ENCODE measurements at regions not wholly inside any gene's neighbourhood (a gene's known extent, or its start where the extent isn't known, plus 50 kb on each side); places are given as distances from the start of the nearest gene placed in this dataset.

DNA sequence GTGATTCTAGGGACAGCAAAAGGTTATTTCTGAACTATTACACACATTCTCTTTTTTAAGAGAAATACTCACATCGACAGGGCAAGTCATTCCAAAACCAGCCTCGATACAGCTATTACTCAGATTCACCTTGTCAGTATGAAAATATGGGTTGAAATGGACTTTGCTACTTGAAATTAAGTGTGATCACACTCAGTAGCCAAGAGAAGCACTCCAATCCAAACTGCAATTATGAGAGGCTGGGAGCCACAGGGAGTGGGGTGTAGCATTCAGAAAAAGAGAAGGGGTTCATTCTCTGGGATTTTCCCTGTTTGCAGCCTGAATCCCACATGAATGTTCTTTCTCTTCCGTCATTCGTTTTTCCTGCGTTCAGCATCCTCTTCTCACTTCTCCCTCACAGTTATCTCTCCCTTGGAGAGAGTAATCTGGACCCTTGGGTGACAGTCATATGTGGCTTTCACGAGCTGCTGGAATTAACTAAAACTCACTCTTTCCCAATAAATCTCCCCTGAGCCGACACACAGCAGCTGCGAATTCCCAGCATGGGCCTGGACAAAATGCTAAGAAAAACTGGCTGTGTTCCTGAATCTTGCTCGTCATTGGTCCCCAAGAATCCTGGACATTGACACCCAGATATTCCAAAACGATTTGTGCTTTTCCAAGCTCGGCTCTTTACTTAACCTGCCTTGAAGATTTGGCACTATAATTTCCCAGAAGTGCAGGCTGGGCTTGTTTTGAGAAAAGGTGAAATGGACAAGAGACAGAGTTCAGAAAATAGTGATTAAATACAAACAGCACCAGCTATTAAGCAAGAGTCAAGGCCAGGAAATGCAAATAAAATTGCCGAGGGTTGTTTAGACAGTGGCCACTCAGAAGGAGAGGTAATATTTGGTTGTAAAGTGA, 199.5 kb upstream of the PLEKHG7 start:
- H3K4me1 Mint-ChIP-seq: peaks cover 32% of the 10 kb centered on the region
- H3K36me3 Mint-ChIP-seq: peaks cover 12% of the 10 kb centered on the region
- no peaks in the 10 kb centered on the region for H3K27me3 Mint-ChIP-seq
- H3K9me3 Mint-ChIP-seq: no peaks in the 10 kb centered on the region
- ATAC-seq: peak; percentile 78
- no peak overlapping the region for H3K27ac Mint-ChIP-seq
- H3K4me3 Mint-ChIP-seq: peak overlapping the region; percentile 72

DNA sequence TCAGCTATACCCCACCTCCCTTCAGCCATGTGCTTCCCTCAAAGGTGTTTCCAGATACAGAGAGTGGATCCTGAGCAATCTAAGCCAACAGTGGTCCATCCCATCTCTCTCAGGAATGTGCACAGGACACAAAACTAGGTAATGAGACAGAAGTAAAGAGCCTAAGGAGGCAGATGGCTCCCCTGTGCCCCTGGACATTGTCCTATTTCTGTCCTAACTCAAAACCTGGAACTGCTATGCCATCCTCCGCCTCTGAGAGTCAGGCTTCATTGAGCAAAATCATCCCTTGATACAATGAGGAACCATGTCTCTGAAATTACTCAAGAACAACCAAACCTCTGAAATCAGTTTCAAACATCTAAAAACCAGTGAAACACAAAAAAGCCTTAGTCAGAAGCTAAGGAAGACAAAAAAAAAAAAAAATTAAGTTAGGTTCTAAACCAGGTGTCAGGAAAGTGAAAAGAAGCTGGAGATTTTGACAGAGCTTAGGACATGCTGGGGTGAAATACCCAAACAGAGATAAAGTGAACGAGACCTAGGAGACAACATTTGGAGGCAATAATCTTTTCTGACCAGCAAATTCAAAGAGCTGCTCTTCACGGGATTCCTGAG, 200.3 kb upstream of the PLEKHG7 start:
- peak; percentile 76 for ATAC-seq
- peaks cover 27% of the 10 kb centered on the region for H3K4me1 Mint-ChIP-seq

DNA sequence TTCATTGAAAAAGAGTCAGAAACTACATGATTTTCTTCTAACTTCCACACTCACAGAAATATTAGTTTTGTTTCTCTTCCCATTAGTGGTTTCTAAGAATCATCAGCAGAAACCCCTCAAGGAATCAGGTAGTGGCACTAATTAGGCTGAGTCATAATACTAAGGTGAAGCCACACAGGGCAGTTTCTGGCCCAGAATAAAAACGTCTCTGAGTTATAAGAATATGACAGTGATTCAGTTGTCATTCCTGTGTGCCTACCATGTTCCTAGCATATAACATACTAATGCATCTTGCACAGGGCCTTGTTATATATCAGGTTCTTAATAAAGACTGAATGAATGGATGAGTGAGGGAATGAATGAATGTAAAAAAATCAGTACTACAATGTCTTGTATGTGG, 206.0 kb upstream of the PLEKHG7 start:
- H3K4me3 Mint-ChIP-seq: no peak overlapping the region
- peaks cover under 1% of the 10 kb centered on the region for H3K9me3 Mint-ChIP-seq
- no peaks in the 10 kb centered on the region for H3K27me3 Mint-ChIP-seq
- peak; percentile 76 for ATAC-seq
- H3K36me3 Mint-ChIP-seq: peaks cover 8% of the 10 kb centered on the region
- peak overlapping the region; percentile 91 for H3K27ac Mint-ChIP-seq
- peaks cover 46% of the 10 kb centered on the region for H3K4me1 Mint-ChIP-seq

More for the DNA sequence above, 200.3 kb upstream of the PLEKHG7 start:
- H3K9me3 Mint-ChIP-seq: no peaks in the 10 kb centered on the region
- peak overlapping the region; percentile 72 for H3K4me3 Mint-ChIP-seq
- H3K27me3 Mint-ChIP-seq: no peaks in the 10 kb centered on the region
- peaks cover 7% of the 10 kb centered on the region for H3K36me3 Mint-ChIP-seq
- H3K27ac Mint-ChIP-seq: no peak overlapping the region

- no peaks in the 10 kb centered on the region for H3K27me3 Mint-ChIP-seq
- no peak for ATAC-seq
- H3K4me3 Mint-ChIP-seq: no peak overlapping the region
- peaks cover 15% of the 10 kb centered on the region for H3K36me3 Mint-ChIP-seq
- H3K4me1 Mint-ChIP-seq: peaks cover 50% of the 10 kb centered on the region
- peak overlapping the region; percentile 91 for H3K27ac Mint-ChIP-seq
- H3K9me3 Mint-ChIP-seq: peaks cover 6% of the 10 kb centered on the region
Measured at GRCh38 chr12:92495108-92495507, 207.7 kb upstream of the PLEKHG7 start.

- no peak overlapping the region for H3K4me3 Mint-ChIP-seq
- H3K36me3 Mint-ChIP-seq: peaks cover 15% of the 10 kb centered on the region
- no peaks in the 10 kb centered on the region for H3K27me3 Mint-ChIP-seq
- peak overlapping the region; percentile 91 for H3K27ac Mint-ChIP-seq
- peaks cover 6% of the 10 kb centered on the region for H3K9me3 Mint-ChIP-seq
- H3K4me1 Mint-ChIP-seq: peaks cover 60% of the 10 kb centered on the region
- ATAC-seq: peak; percentile 83
Measured at GRCh38 chr12:92493816-92494215, 209.0 kb upstream of the PLEKHG7 start.

DNA sequence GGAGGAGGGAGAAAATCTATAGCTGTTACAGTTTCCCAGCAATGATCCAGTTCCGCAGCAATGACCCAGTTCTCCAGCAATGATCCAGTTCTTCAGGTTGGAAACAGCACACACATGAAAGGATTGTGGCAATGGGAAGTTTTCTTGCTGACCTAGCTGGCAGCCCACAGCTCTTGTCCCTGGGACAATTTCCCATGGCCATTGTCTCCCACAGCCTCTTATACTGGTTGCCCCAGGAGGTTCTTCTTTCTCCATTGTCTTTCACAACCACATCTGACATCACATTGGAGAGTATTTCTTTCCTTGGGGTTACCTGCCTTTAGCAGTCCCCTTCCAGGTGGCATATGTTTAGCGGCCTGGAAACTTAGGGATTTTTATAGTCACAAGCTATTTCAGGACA, 209.8 kb upstream of the PLEKHG7 start:
- H3K4me1 Mint-ChIP-seq: peaks cover 66% of the 10 kb centered on the region
- peaks cover 6% of the 10 kb centered on the region for H3K9me3 Mint-ChIP-seq
- peak overlapping the region; percentile 91 for H3K27ac Mint-ChIP-seq
- no peak overlapping the region for H3K4me3 Mint-ChIP-seq
- no peak for ATAC-seq
- H3K36me3 Mint-ChIP-seq: peaks cover 15% of the 10 kb centered on the region
- no peaks in the 10 kb centered on the region for H3K27me3 Mint-ChIP-seq

DNA sequence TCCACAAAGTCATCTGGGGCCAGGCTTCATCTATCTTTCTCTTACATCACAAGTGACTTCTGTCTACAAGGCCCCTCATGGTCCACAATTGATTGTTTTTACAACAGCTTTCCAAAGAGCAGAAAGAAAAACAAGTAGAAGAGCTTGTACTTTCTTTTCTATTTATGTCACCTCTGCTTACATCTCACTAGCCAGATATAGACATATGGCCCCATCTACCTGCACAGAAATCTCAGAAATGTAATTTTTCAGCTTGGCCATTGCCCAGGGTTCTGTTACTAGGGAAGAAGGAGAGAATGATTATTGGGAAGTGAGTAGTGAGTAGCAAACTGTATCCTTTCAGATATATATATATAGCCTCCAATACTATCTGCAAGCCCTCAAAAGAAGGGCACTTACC, 210.5 kb upstream of the PLEKHG7 start:
- H3K9me3 Mint-ChIP-seq: peaks cover 6% of the 10 kb centered on the region
- H3K27ac Mint-ChIP-seq: peak overlapping the region; percentile 91
- H3K36me3 Mint-ChIP-seq: peaks cover 15% of the 10 kb centered on the region
- H3K4me1 Mint-ChIP-seq: peaks cover 67% of the 10 kb centered on the region
- H3K4me3 Mint-ChIP-seq: no peak overlapping the region
- H3K27me3 Mint-ChIP-seq: no peaks in the 10 kb centered on the region
- no peak for ATAC-seq

DNA sequence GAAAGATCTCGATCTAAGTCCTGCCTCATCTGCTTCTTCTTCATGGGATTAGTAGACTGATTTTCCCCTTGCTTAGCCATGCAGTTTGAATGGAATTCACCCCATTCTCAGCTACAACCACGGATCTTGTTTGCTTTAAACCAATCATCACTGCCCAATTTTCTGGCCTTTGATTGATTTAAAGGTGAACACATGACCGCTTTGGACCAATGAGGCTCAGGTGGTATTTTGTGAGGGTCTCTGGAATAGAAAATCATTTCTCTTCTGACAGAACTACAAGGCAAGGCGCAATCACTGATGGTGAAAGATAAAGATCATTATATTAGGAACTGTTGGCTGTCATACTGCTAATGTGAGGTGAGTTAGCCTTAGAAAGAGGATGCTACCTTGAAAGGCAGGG, 213.0 kb upstream of the PLEKHG7 start:
- H3K27ac Mint-ChIP-seq: peak overlapping the region; percentile 91
- H3K27me3 Mint-ChIP-seq: no peaks in the 10 kb centered on the region
- ATAC-seq: no peak
- H3K4me1 Mint-ChIP-seq: peaks cover 73% of the 10 kb centered on the region
- H3K36me3 Mint-ChIP-seq: peaks cover 15% of the 10 kb centered on the region
- no peak overlapping the region for H3K4me3 Mint-ChIP-seq
- peaks cover 6% of the 10 kb centered on the region for H3K9me3 Mint-ChIP-seq

- Mint-ChIP-seq H3K27ac (peak overlapping the region; percentile 91), H3K4me3 (no peak overlapping the region), H3K9me3 (peaks cover 6% of the 10 kb centered on the region), H3K4me1 (peaks cover 62% of the 10 kb centered on the region), H3K27me3 (no peaks in the 10 kb centered on the region), H3K36me3 (peaks cover 11% of the 10 kb centered on the region)
- ATAC-seq: peak; percentile 86
Measured at GRCh38 chr12:92488735-92489134, 214.1 kb upstream of the PLEKHG7 start.

DNA sequence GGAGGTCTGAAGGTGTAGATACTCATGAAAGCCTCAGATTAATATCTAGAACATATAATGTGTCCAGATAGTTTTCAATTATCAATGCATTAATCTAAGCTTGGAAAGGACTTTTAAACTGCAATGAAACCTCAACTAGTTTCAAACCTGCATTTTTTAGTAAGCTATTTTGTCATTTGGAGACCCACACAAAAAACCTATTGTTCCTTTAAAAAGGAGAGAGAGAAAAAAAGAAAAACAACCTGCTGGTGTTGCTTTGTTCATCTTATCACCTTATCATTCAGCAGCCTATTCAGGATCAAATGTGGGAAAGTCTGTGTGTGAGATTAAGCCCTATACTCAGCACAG, 215.7 kb upstream of the PLEKHG7 start:
- H3K9me3 Mint-ChIP-seq: peaks cover 6% of the 10 kb centered on the region
- no peak for ATAC-seq
- H3K4me1 Mint-ChIP-seq: peaks cover 54% of the 10 kb centered on the region
- H3K36me3 Mint-ChIP-seq: peaks cover 15% of the 10 kb centered on the region
- no peaks in the 10 kb centered on the region for H3K27me3 Mint-ChIP-seq
- H3K4me3 Mint-ChIP-seq: no peak overlapping the region
- H3K27ac Mint-ChIP-seq: peak overlapping the region; percentile 83

GRCh38 chr12:92486443-92487137, 216.2 kb upstream of the PLEKHG7 start:
- Mint-ChIP-seq H3K4me3 (no peak overlapping the region), H3K36me3 (peaks cover 16% of the 10 kb centered on the region), H3K27me3 (no peaks in the 10 kb centered on the region), H3K4me1 (peaks cover 54% of the 10 kb centered on the region), H3K9me3 (peaks cover 3% of the 10 kb centered on the region), H3K27ac (peak overlapping the region; percentile 83)
- no peak for ATAC-seq

DNA sequence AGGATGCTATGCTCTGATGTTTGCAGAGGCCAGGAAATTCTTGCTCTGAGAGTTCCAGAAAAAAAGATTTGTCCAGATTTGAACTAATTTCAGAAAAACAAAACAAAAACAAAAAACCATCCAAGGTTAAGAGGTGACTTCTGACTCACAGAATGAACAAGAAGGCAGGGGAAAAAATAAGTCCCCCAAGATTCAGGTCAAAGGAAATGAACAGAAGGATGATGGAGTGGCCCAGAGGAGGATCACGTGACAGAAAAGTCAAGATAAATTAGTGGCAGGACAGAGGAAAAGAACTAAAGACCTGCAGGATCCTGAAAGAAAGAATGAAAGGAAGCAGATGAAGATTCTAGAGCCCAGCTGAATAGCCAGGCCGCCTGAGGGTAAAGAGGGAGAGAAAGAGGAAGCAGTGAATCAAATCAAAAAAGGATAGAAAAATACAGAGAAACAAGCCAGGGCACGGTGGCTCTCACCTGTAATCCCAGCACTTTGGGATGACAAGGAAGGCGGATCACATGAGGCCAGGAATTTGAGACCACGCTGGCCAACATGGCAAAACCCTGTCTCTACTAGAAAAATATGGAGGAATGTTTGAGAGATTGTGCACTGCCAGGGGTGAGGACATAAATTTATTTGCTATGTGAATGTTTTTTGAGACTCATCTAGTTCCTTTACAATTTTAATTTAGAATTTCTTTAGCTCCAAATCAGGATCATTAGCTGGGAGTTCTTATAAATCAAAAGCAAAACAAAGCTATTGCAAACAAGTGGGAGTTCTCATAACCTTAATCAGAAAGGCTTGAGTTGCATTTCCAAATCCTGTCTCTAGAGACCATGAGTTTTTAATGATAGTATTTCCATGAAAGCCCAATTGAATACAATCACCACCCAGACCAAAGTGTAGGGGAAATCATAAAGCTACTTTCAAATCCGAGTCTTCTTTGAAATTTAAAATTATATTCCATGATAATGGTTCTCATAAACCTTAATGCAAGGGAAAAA, 217.1 kb upstream of the PLEKHG7 start:
- ATAC-seq: peak; percentile 50

DNA sequence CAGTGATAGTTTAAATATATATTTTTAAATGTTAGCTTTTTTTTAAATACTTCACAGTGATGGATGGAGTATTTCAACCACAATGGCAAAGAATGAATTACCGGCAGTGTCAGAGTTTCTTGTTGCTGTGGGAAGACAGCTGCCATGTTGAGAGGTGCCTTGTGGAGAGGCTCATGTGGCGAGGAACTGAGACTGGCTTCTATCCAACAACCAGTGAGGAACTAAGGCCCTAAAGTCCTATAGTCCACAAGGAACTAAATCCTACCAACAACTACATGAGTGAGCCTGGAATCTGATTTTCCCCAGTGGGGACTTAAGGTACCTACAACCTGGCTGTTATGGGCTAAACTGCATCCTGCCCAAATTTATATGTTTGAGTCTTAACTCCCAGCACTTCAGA, 220.2 kb upstream of the PLEKHG7 start:
- ATAC-seq: no peak
- H3K36me3 Mint-ChIP-seq: peaks cover 24% of the 10 kb centered on the region
- H3K4me1 Mint-ChIP-seq: peaks cover 69% of the 10 kb centered on the region
- H3K27ac Mint-ChIP-seq: peak overlapping the region; percentile 51
- H3K4me3 Mint-ChIP-seq: no peak overlapping the region
- no peaks in the 10 kb centered on the region for H3K27me3 Mint-ChIP-seq
- H3K9me3 Mint-ChIP-seq: no peaks in the 10 kb centered on the region

More for the DNA sequence above, 217.1 kb upstream of the PLEKHG7 start:
- Mint-ChIP-seq H3K27me3 (no peaks in the 10 kb centered on the region), H3K4me1 (peaks cover 57% of the 10 kb centered on the region), H3K36me3 (peaks cover 17% of the 10 kb centered on the region), H3K27ac (peak overlapping the region; percentile 83), H3K9me3 (no peaks in the 10 kb centered on the region), H3K4me3 (peak overlapping the region; percentile 39)

- peak overlapping the region; percentile 34 for H3K27ac Mint-ChIP-seq
- peaks cover 68% of the 10 kb centered on the region for H3K4me1 Mint-ChIP-seq
- peaks cover 25% of the 10 kb centered on the region for H3K36me3 Mint-ChIP-seq
Measured at GRCh38 chr12:92481066-92481465, 221.7 kb upstream of the PLEKHG7 start.

More at GRCh38 chr12:92481066-92481465, 221.7 kb upstream of the PLEKHG7 start:
- no peak for ATAC-seq
- H3K4me3 Mint-ChIP-seq: no peak overlapping the region
- H3K27me3 Mint-ChIP-seq: no peaks in the 10 kb centered on the region
- no peaks in the 10 kb centered on the region for H3K9me3 Mint-ChIP-seq
